ENCODE measurements at regions not wholly inside any gene's neighbourhood (a gene's known extent, or its start where the extent isn't known, plus 50 kb on each side); places are given as distances from the start of the nearest gene placed in this dataset.

GRCh38 chr6:126091466-126091865 is 105.1 kb downstream of the TRMT11 start:
- TF ChIP-seq CTCF (IDR thresholded peaks at IDR 0.05; ENCODE audit: low read depth, low read length), result no peak
- no peak for TF ChIP-seq MAX (IDR thresholded peaks at IDR 0.05; ENCODE audit: low read depth, low read length)
- no peak for TF ChIP-seq POLR2A (IDR thresholded peaks at IDR 0.05; ENCODE audit: extremely low read depth, insufficient read length)
